ENCODE measurements at regions not wholly inside any gene's neighbourhood (a gene's known extent, or its start where the extent isn't known, plus 50 kb on each side); places are given as distances from the start of the nearest gene placed in this dataset.

DNA sequence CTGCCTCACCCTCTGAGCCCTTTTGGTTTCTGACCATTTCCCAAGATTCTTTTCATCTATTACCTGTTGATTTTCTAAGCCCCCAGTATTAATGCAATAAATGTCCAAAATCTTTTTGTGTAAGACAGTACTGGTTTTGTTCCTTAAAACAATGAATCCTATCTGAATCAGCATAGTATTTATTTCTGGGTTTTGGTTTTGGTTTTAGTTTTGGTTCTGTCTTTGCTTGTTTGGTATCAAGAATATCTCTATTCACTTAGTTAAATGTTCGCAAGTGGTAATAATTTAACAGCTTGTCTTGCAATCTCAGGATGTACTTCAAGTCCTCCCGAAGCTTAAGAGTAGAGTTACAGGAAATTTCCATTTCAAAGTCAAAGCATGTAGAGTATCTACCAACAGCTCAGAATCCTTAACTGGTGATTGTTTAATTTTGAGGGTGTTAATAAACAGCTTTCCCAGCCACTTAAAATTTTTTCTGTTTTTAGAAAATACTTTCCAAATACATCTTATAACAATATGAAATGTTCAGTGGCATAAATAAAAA is 67.7 kb upstream of the NEDD4L start:
- DNase-seq (ENCODE audit: low read depth, low spot score) (no peak), ATAC-seq (no peak)
- no TSS peak for BruUV-seq (replicated peaks)
- in situ Hi-C loops (cut with HindIII; ENCODE audit: low pct_unique_long_range_greater_than_20kb, low sequenced_read_pairs) = no loop called here
- Histone ChIP-seq H3K4me3 (ENCODE audit: low read depth in 2 of 2, low read length in 2 of 2) (no peak overlapping the region), H3K27ac (ENCODE audit: low read length) (no peak overlapping the region), H3K9me3 (ENCODE audit: control insufficient read depth, insufficient read depth, low read depth, low read length) (no peaks in the 10 kb centered on the region), H3K36me3 (ENCODE audit: control insufficient read depth, insufficient read depth, low read length) (no peaks in the 10 kb centered on the region), H3K4me1 (ENCODE audit: control insufficient read depth, insufficient read depth, low read length) (no peaks in the 10 kb centered on the region), H3K27me3 (ENCODE audit: control insufficient read depth, insufficient read depth, low read length) (no peaks in the 10 kb centered on the region)
- TF ChIP-seq SIN3A (IDR thresholded peaks at IDR 0.05; ENCODE audit: borderline replicate concordance, insufficient read depth, low read depth, low read length) = no peak
- TF ChIP-seq, protein P1, sequence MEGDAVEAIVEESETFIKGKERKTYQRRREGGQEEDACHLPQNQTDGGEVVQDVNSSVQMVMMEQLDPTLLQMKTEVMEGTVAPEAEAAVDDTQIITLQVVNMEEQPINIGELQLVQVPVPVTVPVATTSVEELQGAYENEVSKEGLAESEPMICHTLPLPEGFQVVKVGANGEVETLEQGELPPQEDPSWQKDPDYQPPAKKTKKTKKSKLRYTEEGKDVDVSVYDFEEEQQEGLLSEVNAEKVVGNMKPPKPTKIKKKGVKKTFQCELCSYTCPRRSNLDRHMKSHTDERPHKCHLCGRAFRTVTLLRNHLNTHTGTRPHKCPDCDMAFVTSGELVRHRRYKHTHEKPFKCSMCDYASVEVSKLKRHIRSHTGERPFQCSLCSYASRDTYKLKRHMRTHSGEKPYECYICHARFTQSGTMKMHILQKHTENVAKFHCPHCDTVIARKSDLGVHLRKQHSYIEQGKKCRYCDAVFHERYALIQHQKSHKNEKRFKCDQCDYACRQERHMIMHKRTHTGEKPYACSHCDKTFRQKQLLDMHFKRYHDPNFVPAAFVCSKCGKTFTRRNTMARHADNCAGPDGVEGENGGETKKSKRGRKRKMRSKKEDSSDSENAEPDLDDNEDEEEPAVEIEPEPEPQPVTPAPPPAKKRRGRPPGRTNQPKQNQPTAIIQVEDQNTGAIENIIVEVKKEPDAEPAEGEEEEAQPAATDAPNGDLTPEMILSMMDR (IDR thresholded peaks at IDR 0.05) = no peak
- TF ChIP-seq TCF7L2 (IDR thresholded peaks at IDR 0.05; ENCODE audit: low read depth, low read length) = no peak
- TF ChIP-seq, protein P2, sequence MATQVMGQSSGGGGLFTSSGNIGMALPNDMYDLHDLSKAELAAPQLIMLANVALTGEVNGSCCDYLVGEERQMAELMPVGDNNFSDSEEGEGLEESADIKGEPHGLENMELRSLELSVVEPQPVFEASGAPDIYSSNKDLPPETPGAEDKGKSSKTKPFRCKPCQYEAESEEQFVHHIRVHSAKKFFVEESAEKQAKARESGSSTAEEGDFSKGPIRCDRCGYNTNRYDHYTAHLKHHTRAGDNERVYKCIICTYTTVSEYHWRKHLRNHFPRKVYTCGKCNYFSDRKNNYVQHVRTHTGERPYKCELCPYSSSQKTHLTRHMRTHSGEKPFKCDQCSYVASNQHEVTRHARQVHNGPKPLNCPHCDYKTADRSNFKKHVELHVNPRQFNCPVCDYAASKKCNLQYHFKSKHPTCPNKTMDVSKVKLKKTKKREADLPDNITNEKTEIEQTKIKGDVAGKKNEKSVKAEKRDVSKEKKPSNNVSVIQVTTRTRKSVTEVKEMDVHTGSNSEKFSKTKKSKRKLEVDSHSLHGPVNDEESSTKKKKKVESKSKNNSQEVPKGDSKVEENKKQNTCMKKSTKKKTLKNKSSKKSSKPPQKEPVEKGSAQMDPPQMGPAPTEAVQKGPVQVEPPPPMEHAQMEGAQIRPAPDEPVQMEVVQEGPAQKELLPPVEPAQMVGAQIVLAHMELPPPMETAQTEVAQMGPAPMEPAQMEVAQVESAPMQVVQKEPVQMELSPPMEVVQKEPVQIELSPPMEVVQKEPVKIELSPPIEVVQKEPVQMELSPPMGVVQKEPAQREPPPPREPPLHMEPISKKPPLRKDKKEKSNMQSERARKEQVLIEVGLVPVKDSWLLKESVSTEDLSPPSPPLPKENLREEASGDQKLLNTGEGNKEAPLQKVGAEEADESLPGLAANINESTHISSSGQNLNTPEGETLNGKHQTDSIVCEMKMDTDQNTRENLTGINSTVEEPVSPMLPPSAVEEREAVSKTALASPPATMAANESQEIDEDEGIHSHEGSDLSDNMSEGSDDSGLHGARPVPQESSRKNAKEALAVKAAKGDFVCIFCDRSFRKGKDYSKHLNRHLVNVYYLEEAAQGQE (IDR thresholded peaks at IDR 0.05; ENCODE audit: insufficient read depth in 1 of 2, low read depth in 2 of 2, low read length in 1 of 2) = no peak
- TF ChIP-seq POLR2AphosphoS5 (IDR thresholded peaks at IDR 0.05; ENCODE audit: low read depth, low read length) = no peak
- ChIA-PET POLR2A (no interaction called here), CTCF (no interaction called here)
- intact Hi-C loops (cut with micrococcal nuclease; ENCODE audit: unreplicated experiment) = no loop called here

DNA sequence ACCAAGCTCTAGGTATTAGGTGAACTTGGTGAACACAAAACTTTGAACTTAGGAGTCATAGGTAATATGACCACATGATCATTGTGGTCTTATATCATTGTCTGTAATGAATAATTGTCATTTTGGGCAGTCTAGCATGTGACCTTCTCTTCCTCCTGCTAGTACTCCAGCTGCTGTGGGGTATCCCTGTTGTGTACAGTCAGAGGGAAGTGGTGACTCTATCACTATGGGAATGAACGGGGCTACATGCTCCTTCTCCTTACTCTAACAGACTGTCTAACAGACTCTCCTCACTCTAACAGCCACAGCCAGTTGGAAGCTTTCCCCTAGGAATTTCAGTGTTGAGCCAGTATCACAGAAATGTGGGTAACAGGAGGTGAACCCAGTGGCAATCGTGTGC is 68.2 kb upstream of the NEDD4L start:
- no peak overlapping the region for H3K4me3 ChIP-seq (ENCODE audit: low read depth in 2 of 2, low read length in 2 of 2)
- CTCF ChIA-PET = no interaction called here
- H3K36me3 ChIP-seq (ENCODE audit: control insufficient read depth, insufficient read depth, low read length) = no peaks in the 10 kb centered on the region
- intact Hi-C loops (cut with micrococcal nuclease; ENCODE audit: unreplicated experiment) (no loop called here), in situ Hi-C loops (cut with HindIII; ENCODE audit: low pct_unique_long_range_greater_than_20kb, low sequenced_read_pairs) (no loop called here)
- no TSS peak for BruUV-seq (replicated peaks)
- no peaks in the 10 kb centered on the region for H3K9me3 ChIP-seq (ENCODE audit: control insufficient read depth, insufficient read depth, low read depth, low read length)
- POLR2A ChIA-PET = no interaction called here
- TF ChIP-seq, protein P2 (IDR thresholded peaks at IDR 0.05; ENCODE audit: insufficient read depth in 1 of 2, low read depth in 2 of 2, low read length in 1 of 2) = no peak
- TF ChIP-seq TCF7L2 (IDR thresholded peaks at IDR 0.05; ENCODE audit: low read depth, low read length) (no peak), POLR2AphosphoS5 (IDR thresholded peaks at IDR 0.05; ENCODE audit: low read depth, low read length) (no peak), SIN3A (IDR thresholded peaks at IDR 0.05; ENCODE audit: borderline replicate concordance, insufficient read depth, low read depth, low read length) (no peak)
- TF ChIP-seq, protein P1 (IDR thresholded peaks at IDR 0.05) = no peak
- no peak overlapping the region for H3K27ac ChIP-seq (ENCODE audit: low read length)
- no peaks in the 10 kb centered on the region for H3K27me3 ChIP-seq (ENCODE audit: control insufficient read depth, insufficient read depth, low read length)
- no peak for DNase-seq (ENCODE audit: low read depth, low spot score)
- ATAC-seq = no peak
- H3K4me1 ChIP-seq (ENCODE audit: control insufficient read depth, insufficient read depth, low read length) = no peaks in the 10 kb centered on the region

All from Panc1 (cell line).